Gastrocnemius medialis (tissue), 4 donors: ENCODE measurements at regions not wholly inside any gene's neighbourhood (a gene's known extent, or its start where the extent isn't known, plus 50 kb on each side); places are given as distances from the start of the nearest gene placed in this dataset.

Source experiments
- CTCF ChIP-seq, 5 experiments: fragments of 450-650 bp in 3 of 5; fragments of 200-600 bp in 2 of 5; sonication (generic) in 2 of 5; IDR thresholded peaks in 4 of 5; conservative IDR thresholded peaks in 1 of 5; 1 replicate in 4 of 5; 2 replicates in 1 of 5; pipeline ENCODE4 v1.5.1; 2016 to 2019; ENCODE audit warnings: antibody characterized with exemption in 5 of 5, mild to moderate bottlenecking in 3 of 5, moderate library complexity in 3 of 5
- POLR2A ChIP-seq, 2 donors: fragments of 450-650 bp; IDR thresholded peaks; one replicate each; pipeline ENCODE4 v1.6.1; 2017; ENCODE audit warnings: antibody characterized with exemption in 2 of 2, mild to moderate bottlenecking in 2 of 2, moderate library complexity in 2 of 2

GRCh38 chrX:80184854-80185253, 170.3 kb downstream of the TBX22 start:
- TF ChIP-seq POLR2A (IDR thresholded peaks at IDR 0.05), result no peak
- no peak for TF ChIP-seq CTCF (IDR thresholded peaks at IDR 0.05 in 4 of 5, conservative IDR thresholded peaks at IDR 0.05 in 1 of 5)
